ENCODE measurements at regions not wholly inside any gene's neighbourhood (a gene's known extent, or its start where the extent isn't known, plus 50 kb on each side); places are given as distances from the start of the nearest gene placed in this dataset.

- no peak overlapping the region for H3K4me3 Mint-ChIP-seq
Measured at GRCh38 chr6:91697010-91697695, 1110.3 kb upstream of the MAP3K7 start.

GRCh38 chr6:91695221-91695620 is 1108.3 kb upstream of the MAP3K7 start:
- Mint-ChIP-seq H3K36me3 (ENCODE audit: low read depth) (no peaks in the 10 kb centered on the region), H3K27me3 (ENCODE audit: low read depth) (no peaks in the 10 kb centered on the region), H3K9me3 (no peaks in the 10 kb centered on the region), H3K27ac (no peak overlapping the region), H3K4me1 (ENCODE audit: low read depth) (no peaks in the 10 kb centered on the region), H3K4me3 (no peak overlapping the region)
- intact Hi-C loops (cut with micrococcal nuclease): no loop called here
- DNase-seq: no peak
- CTCF ChIA-PET: no interaction called here

More at GRCh38 chr6:91697010-91697695, 1110.3 kb upstream of the MAP3K7 start:
- Mint-ChIP-seq H3K27ac (no peak overlapping the region), H3K27me3 (ENCODE audit: low read depth) (no peaks in the 10 kb centered on the region), H3K9me3 (no peaks in the 10 kb centered on the region), H3K4me1 (ENCODE audit: low read depth) (no peaks in the 10 kb centered on the region), H3K36me3 (ENCODE audit: low read depth) (no peaks in the 10 kb centered on the region)
- no peak for DNase-seq
- CTCF ChIA-PET: no interaction called here
- intact Hi-C loops (cut with micrococcal nuclease): no loop called here

DNA sequence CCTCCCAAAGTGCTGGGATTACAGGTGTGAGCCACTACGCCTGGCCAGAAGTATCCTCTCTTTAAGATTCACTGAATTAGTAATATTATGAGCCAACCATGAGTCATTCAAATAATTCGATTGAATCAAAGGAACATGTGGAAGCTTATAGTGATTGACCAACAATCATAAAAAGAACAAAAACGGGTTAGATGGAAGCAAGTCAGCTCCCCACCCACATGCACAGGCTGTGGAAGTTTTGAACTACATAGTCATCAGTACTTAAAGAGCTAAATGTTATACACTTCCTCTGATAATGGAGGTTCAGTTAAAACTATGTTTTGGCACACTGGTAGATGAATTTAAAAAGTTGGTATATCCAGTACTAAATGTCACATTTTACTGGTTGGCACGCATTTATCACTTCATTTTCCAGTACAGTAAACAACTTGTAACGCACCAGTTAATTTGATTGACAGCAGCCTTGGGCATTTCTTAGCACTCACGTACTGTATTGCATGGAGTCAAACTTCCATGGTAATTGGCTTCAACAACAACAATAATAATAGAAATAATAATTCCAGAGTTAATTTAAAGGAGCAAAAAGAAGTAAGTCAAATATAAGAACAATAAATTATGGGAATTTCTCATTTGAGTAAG is 1107.3 kb upstream of the MAP3K7 start:
- CTCF ChIA-PET: no interaction called here
- no peak overlapping the region for H3K27ac Mint-ChIP-seq
- H3K27me3 Mint-ChIP-seq (ENCODE audit: low read depth): no peaks in the 10 kb centered on the region
- no peaks in the 10 kb centered on the region for H3K36me3 Mint-ChIP-seq (ENCODE audit: low read depth)
- DNase-seq: no peak
- no peak overlapping the region for H3K4me3 Mint-ChIP-seq
- H3K4me1 Mint-ChIP-seq (ENCODE audit: low read depth): no peaks in the 10 kb centered on the region
- no peaks in the 10 kb centered on the region for H3K9me3 Mint-ChIP-seq
- intact Hi-C loops (cut with micrococcal nuclease): no loop called here

GRCh38 chr6:91691449-91691848 is 1104.6 kb upstream of the MAP3K7 start:
- intact Hi-C loops (cut with micrococcal nuclease): no loop called here
- CTCF ChIA-PET: no interaction called here

DNA sequence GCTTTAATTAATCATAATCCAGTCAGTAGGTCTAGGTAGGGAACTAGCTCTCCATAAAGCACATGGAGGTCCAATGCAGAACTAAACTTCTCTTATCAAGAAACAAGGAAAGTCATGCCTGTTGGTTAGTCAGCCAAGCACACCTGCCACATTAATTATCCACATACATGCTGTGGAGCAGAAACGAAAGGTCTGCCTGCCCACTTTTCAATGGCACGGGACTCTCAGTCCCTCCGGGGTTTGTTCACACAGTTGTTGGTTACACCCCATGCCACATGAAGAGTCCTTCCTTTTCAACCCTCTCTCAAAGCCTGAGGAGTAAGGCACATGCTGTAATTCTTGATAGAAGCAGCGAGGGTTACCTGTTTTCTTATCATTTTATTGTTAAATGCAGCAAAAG is 1096.4 kb upstream of the MAP3K7 start:
- Mint-ChIP-seq H3K4me1 (ENCODE audit: low read depth) (no peaks in the 10 kb centered on the region), H3K9me3 (no peaks in the 10 kb centered on the region), H3K27ac (no peak overlapping the region), H3K36me3 (ENCODE audit: low read depth) (no peaks in the 10 kb centered on the region), H3K27me3 (ENCODE audit: low read depth) (no peaks in the 10 kb centered on the region), H3K4me3 (no peak overlapping the region)
- CTCF ChIA-PET: no interaction called here
- DNase-seq: no peak
- intact Hi-C loops (cut with micrococcal nuclease): no loop called here

More at GRCh38 chr6:91691449-91691848, 1104.6 kb upstream of the MAP3K7 start:
- Mint-ChIP-seq H3K27ac (no peak overlapping the region), H3K27me3 (ENCODE audit: low read depth) (no peaks in the 10 kb centered on the region), H3K9me3 (no peaks in the 10 kb centered on the region), H3K4me3 (no peak overlapping the region), H3K4me1 (ENCODE audit: low read depth) (no peaks in the 10 kb centered on the region), H3K36me3 (ENCODE audit: low read depth) (no peaks in the 10 kb centered on the region)
- DNase-seq: no peak

DNA sequence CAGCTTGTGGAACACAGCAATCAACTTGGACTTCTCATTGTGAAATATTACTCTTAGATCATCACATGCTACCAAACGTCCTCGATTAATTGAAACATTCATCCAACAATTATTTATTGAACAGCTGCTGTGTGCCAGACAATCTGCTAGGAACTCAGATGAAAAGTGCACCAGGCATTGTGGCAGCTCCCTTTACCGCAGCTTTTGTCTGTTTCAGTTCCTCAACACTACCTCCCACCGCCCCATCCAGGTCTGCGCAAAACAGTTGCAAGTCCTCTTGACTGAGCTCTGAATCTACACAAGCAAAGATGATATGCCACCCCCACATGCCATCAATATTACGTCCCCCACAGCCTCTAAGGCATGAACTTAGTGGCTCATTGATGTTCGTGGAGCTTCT is 1094.4 kb upstream of the MAP3K7 start:
- Mint-ChIP-seq H3K27ac (no peak overlapping the region), H3K27me3 (ENCODE audit: low read depth) (no peaks in the 10 kb centered on the region), H3K36me3 (ENCODE audit: low read depth) (no peaks in the 10 kb centered on the region), H3K9me3 (no peaks in the 10 kb centered on the region), H3K4me1 (ENCODE audit: low read depth) (no peaks in the 10 kb centered on the region), H3K4me3 (no peak overlapping the region)
- no peak for DNase-seq
- intact Hi-C loops (cut with micrococcal nuclease): no loop called here
- CTCF ChIA-PET: interaction anchor here (0.7 kb wide), 1 partner anchor 158 kb away, joined by 3 read pairs; no protein-coding TSS in a partner anchor

- Mint-ChIP-seq H3K27ac (no peak overlapping the region), H3K27me3 (ENCODE audit: low read depth) (no peaks in the 10 kb centered on the region)
Measured at GRCh38 chr6:91678679-91679446, 1092.0 kb upstream of the MAP3K7 start.

GRCh38 chr6:91672201-91672600 is 1085.3 kb upstream of the MAP3K7 start:
- intact Hi-C loops (cut with micrococcal nuclease): no loop called here
- H3K4me3 Mint-ChIP-seq: no peak overlapping the region
- CTCF ChIA-PET: no interaction called here
- H3K4me1 Mint-ChIP-seq (ENCODE audit: low read depth): no peaks in the 10 kb centered on the region
- peaks cover 2% of the 10 kb centered on the region for H3K9me3 Mint-ChIP-seq
- no peak overlapping the region for H3K27ac Mint-ChIP-seq
- no peak for DNase-seq
- no peaks in the 10 kb centered on the region for H3K36me3 Mint-ChIP-seq (ENCODE audit: low read depth)
- no peaks in the 10 kb centered on the region for H3K27me3 Mint-ChIP-seq (ENCODE audit: low read depth)

More at GRCh38 chr6:91678679-91679446, 1092.0 kb upstream of the MAP3K7 start:
- H3K4me1 Mint-ChIP-seq (ENCODE audit: low read depth): no peaks in the 10 kb centered on the region
- CTCF ChIA-PET: no interaction called here
- no peak for DNase-seq
- H3K4me3 Mint-ChIP-seq: no peak overlapping the region
- no peaks in the 10 kb centered on the region for H3K36me3 Mint-ChIP-seq (ENCODE audit: low read depth)
- intact Hi-C loops (cut with micrococcal nuclease): no loop called here
- peaks cover 2% of the 10 kb centered on the region for H3K9me3 Mint-ChIP-seq

DNA sequence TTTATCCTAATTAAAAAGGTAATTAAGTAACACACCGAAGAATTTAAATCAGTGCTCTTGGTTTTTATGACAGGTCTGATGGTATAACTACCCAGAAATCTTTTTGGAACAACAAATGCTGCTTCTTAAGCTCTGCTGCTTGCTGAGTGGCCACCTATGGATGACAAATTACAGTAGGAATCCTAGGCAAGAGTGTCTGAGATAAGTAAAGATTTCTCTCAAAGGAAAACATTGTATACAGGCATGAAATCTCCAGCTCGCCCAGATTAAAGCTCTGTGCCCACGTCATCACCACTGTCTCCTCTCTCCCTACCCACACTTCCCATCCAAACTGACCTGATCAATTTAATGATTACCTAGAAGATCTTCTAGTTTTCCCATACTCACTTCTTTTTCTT is 1083.0 kb upstream of the MAP3K7 start:
- intact Hi-C loops (cut with micrococcal nuclease): no loop called here
- no peaks in the 10 kb centered on the region for H3K27me3 Mint-ChIP-seq (ENCODE audit: low read depth)
- CTCF ChIA-PET: no interaction called here
- H3K36me3 Mint-ChIP-seq (ENCODE audit: low read depth): no peaks in the 10 kb centered on the region
- DNase-seq: no peak
- H3K9me3 Mint-ChIP-seq: peaks cover under 1% of the 10 kb centered on the region
- H3K4me3 Mint-ChIP-seq: no peak overlapping the region
- H3K27ac Mint-ChIP-seq: no peak overlapping the region
- H3K4me1 Mint-ChIP-seq (ENCODE audit: low read depth): no peaks in the 10 kb centered on the region

GRCh38 chr6:91669154-91669870 is 1082.4 kb upstream of the MAP3K7 start:
- Mint-ChIP-seq H3K27ac (no peak overlapping the region), H3K4me1 (ENCODE audit: low read depth) (no peaks in the 10 kb centered on the region), H3K36me3 (ENCODE audit: low read depth) (no peaks in the 10 kb centered on the region), H3K27me3 (ENCODE audit: low read depth) (no peaks in the 10 kb centered on the region), H3K4me3 (no peak overlapping the region), H3K9me3 (peaks cover 4% of the 10 kb centered on the region)
- intact Hi-C loops (cut with micrococcal nuclease): no loop called here
- CTCF ChIA-PET: no interaction called here
- no peak for DNase-seq

- CTCF ChIA-PET: no interaction called here
Measured at GRCh38 chr6:91667596-91667995, 1080.7 kb upstream of the MAP3K7 start.

DNA sequence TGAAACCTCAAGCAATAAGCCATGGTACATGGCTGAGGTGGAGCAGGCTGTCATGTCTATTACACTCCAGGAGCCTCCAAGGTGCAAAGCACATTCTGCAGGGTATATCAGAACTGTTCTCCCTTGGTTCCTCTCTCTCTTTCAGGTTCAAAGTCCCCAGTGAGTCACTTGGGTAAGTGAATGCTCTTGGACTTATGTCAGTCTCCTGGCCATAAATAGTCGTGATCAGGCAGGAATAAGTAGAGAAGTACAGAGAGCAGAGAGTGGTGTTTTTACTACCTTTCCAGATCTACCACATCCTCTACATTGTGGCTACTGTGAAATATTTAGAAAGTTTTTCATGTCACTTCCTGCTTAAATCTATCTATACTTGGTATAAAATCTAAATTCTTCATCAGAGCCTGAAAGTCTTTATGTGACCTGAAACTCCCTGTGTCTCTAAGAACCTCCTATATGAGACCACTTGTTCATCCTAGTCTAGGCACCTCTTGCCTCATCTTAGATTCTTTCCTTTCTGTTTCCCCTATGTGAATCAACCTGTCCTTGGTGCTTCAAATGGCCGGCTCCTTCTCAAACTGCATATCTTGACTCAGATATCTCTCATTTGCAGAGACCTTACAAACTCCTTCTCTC is 1077.6 kb upstream of the MAP3K7 start:
- Mint-ChIP-seq H3K27ac (no peak overlapping the region), H3K27me3 (ENCODE audit: low read depth) (no peaks in the 10 kb centered on the region), H3K9me3 (peaks cover 7% of the 10 kb centered on the region), H3K4me1 (ENCODE audit: low read depth) (no peaks in the 10 kb centered on the region), H3K4me3 (no peak overlapping the region), H3K36me3 (ENCODE audit: low read depth) (no peaks in the 10 kb centered on the region)
- DNase-seq: no peak
- CTCF ChIA-PET: no interaction called here
- intact Hi-C loops (cut with micrococcal nuclease): no loop called here

More at GRCh38 chr6:91667596-91667995, 1080.7 kb upstream of the MAP3K7 start:
- DNase-seq: no peak
- no peak overlapping the region for H3K27ac Mint-ChIP-seq
- H3K4me1 Mint-ChIP-seq (ENCODE audit: low read depth): no peaks in the 10 kb centered on the region
- no peaks in the 10 kb centered on the region for H3K27me3 Mint-ChIP-seq (ENCODE audit: low read depth)
- H3K4me3 Mint-ChIP-seq: no peak overlapping the region
- intact Hi-C loops (cut with micrococcal nuclease): no loop called here
- H3K9me3 Mint-ChIP-seq: peaks cover 7% of the 10 kb centered on the region
- no peaks in the 10 kb centered on the region for H3K36me3 Mint-ChIP-seq (ENCODE audit: low read depth)
